GM18858 (cell line): ENCODE measurements at regions not wholly inside any gene's neighbourhood (a gene's known extent, or its start where the extent isn't known, plus 50 kb on each side); places are given as distances from the start of the nearest gene placed in this dataset.
"Not testable (repeated sequence)": the region's sequence is repeated elsewhere in the genome, so short reads cannot be mapped to it uniquely, and the experiment has no call there.

ENCODE experiments used
- ATAC-seq: cut with Tn5 transposase; IDR thresholded peaks from one replicate; pipeline ENCODE4 v1.9.1; 2021; ENCODE audit not compliant: unreplicated experiment

- ATAC-seq = no peak
Observed at GRCh38 chr21:28877318-28877884, 115.3 kb downstream of the LTN1 start.

GRCh38 chr21:28875078-28875477, 117.6 kb downstream of the LTN1 start:
- ATAC-seq = no peak

GRCh38 chr21:28872218-28872617, 120.5 kb downstream of the LTN1 start:
- no peak for ATAC-seq

GRCh38 chr21:28871388-28872010, 121.2 kb downstream of the LTN1 start:
- no peak for ATAC-seq

GRCh38 chr21:28867401-28867800, 125.3 kb downstream of the LTN1 start:
- no peak for ATAC-seq

- no peak for ATAC-seq
Observed at GRCh38 chr21:28865488-28866186, 127.0 kb downstream of the LTN1 start.

- no peak for ATAC-seq
Observed at GRCh38 chr21:28858424-28858823, 134.3 kb downstream of the LTN1 start.

- no peak for ATAC-seq
Observed at GRCh38 chr21:28857752-28858151, 134.9 kb downstream of the LTN1 start.

- ATAC-seq = no peak
Observed at GRCh38 chr21:28856588-28857250, 136.0 kb downstream of the LTN1 start.

- ATAC-seq = no peak
Observed at GRCh38 chr21:28852706-28853105, 140.0 kb downstream of the LTN1 start.

- no peak for ATAC-seq
Observed at GRCh38 chr21:28851645-28852044, 141.0 kb downstream of the LTN1 start.

GRCh38 chr21:28839237-28839636, 153.4 kb downstream of the LTN1 start:
- ATAC-seq = not testable (repeated sequence)

GRCh38 chr21:28837426-28837825, 155.3 kb downstream of the LTN1 start:
- not testable (repeated sequence) for ATAC-seq

- not testable (repeated sequence) for ATAC-seq
Observed at GRCh38 chr21:28836588-28836987, 156.1 kb downstream of the LTN1 start.

- no peak for ATAC-seq
Observed at GRCh38 chr21:28834335-28835238, 158.1 kb downstream of the LTN1 start.

GRCh38 chr21:28833609-28834008, 159.1 kb downstream of the LTN1 start:
- ATAC-seq = no peak

- no peak for ATAC-seq
Observed at GRCh38 chr21:28833182-28833581, 159.5 kb downstream of the LTN1 start.

- ATAC-seq = no peak
Observed at GRCh38 chr21:28832715-28833061, 160.0 kb downstream of the LTN1 start.

GRCh38 chr21:28832013-28832714, 160.5 kb downstream of the LTN1 start:
- ATAC-seq = no peak

- ATAC-seq = no peak
Observed at GRCh38 chr21:28828981-28829380, 163.7 kb downstream of the LTN1 start.
